ENCODE measurements at regions not wholly inside any gene's neighbourhood (a gene's known extent, or its start where the extent isn't known, plus 50 kb on each side); places are given as distances from the start of the nearest gene placed in this dataset.

- DNase-seq (ENCODE audit: low read depth): no peak
Observed at GRCh38 chr11:15584158-15584557, 469.4 kb downstream of the INSC start.

GRCh38 chr11:15585602-15586331, 471.0 kb downstream of the INSC start:
- DNase-seq (ENCODE audit: low read depth): no peak

GRCh38 chr11:15586741-15587473, 472.2 kb downstream of the INSC start:
- DNase-seq (ENCODE audit: low read depth): no peak

- no peak for DNase-seq (ENCODE audit: low read depth)
Observed at GRCh38 chr11:15589070-15589626, 474.4 kb downstream of the INSC start.

- no peak for DNase-seq (ENCODE audit: low read depth)
Observed at GRCh38 chr11:15590132-15590531, 475.4 kb downstream of the INSC start.

GRCh38 chr11:15591112-15591537, 476.4 kb downstream of the INSC start:
- no peak for DNase-seq (ENCODE audit: low read depth)

GRCh38 chr11:15594607-15595006, 479.9 kb downstream of the INSC start:
- no peak for DNase-seq (ENCODE audit: low read depth)

GRCh38 chr11:15599376-15599775, 484.7 kb downstream of the INSC start:
- no peak for DNase-seq (ENCODE audit: low read depth)

GRCh38 chr11:15602047-15602446, 487.3 kb downstream of the INSC start:
- no peak for DNase-seq (ENCODE audit: low read depth)

- no peak for DNase-seq (ENCODE audit: low read depth)
Observed at GRCh38 chr11:15602785-15603567, 488.3 kb downstream of the INSC start.

- DNase-seq (ENCODE audit: low read depth): no peak
Observed at GRCh38 chr11:15605094-15605493, 490.4 kb downstream of the INSC start.

GRCh38 chr11:15607361-15608036, 492.8 kb downstream of the INSC start:
- DNase-seq (ENCODE audit: low read depth): no peak

- no peak for DNase-seq (ENCODE audit: low read depth)
Observed at GRCh38 chr11:15609445-15609844, 494.7 kb downstream of the INSC start.

- no peak for DNase-seq (ENCODE audit: low read depth)
Observed at GRCh38 chr11:15610881-15611280, 496.2 kb downstream of the INSC start.

GRCh38 chr11:15613251-15613650, 498.5 kb downstream of the INSC start:
- no peak for DNase-seq (ENCODE audit: low read depth)

GRCh38 chr11:15613789-15614188, 499.1 kb downstream of the INSC start:
- no peak for DNase-seq (ENCODE audit: low read depth)

GRCh38 chr11:15615398-15616096, 500.8 kb downstream of the INSC start:
- no peak for DNase-seq (ENCODE audit: low read depth)

GRCh38 chr11:15616130-15617105, 501.7 kb downstream of the INSC start:
- no peak for DNase-seq (ENCODE audit: low read depth)

- DNase-seq (ENCODE audit: low read depth): no peak
Observed at GRCh38 chr11:15617126-15617525, 502.4 kb downstream of the INSC start.

- DNase-seq (ENCODE audit: low read depth): no peak
Observed at GRCh38 chr11:15618583-15619032, 503.9 kb downstream of the INSC start.

All from stimulated activated CD8-positive, alpha-beta memory T cell treated with anti-CD3 and anti-CD28 coated beads, Interleukin-15, amount 100 ng/mL, for 1 hour (primary cell).